Middle frontal gyrus (tissue), 1 donor: ENCODE measurements at regions not wholly inside any gene's neighbourhood (a gene's known extent, or its start where the extent isn't known, plus 50 kb on each side); places are given as distances from the start of the nearest gene placed in this dataset.
"Not testable (repeated sequence)": the region's sequence is repeated elsewhere in the genome, so short reads cannot be mapped to it uniquely, and the experiment has no call there.

ENCODE experiments used
- DNase-seq: peaks from one replicate; pipeline ENCODE4 v3.0.0-alpha.2; 2015; ENCODE audit warnings: low spot score; ENCODE audit errors: extremely low spot score

GRCh38 chr3:16707260-16707659 lies 102.0 kb upstream of the DAZL start:
- DNase-seq: no peak

GRCh38 chr3:16708285-16708684 lies 103.1 kb upstream of the DAZL start:
- DNase-seq: no peak

GRCh38 chr3:16711691-16712090 lies 106.5 kb upstream of the DAZL start:
- not testable (repeated sequence) for DNase-seq

- no peak for DNase-seq
These were observed 110.1 kb upstream of the DAZL start for GRCh38 chr3:16715281-16715680.

- no peak for DNase-seq
These were observed 114.2 kb upstream of the DAZL start for GRCh38 chr3:16719426-16719825.

GRCh38 chr3:16720367-16720940 lies 115.2 kb upstream of the DAZL start:
- no peak for DNase-seq

GRCh38 chr3:16721494-16721893 lies 116.3 kb upstream of the DAZL start:
- DNase-seq: no peak

GRCh38 chr3:16723978-16724377 lies 118.8 kb upstream of the DAZL start:
- DNase-seq: peak; percentile 15

- DNase-seq: no peak
These were observed 119.3 kb upstream of the DAZL start for GRCh38 chr3:16724487-16724886.

GRCh38 chr3:16725972-16726371 lies 120.7 kb upstream of the DAZL start:
- no peak for DNase-seq

GRCh38 chr3:16728770-16729745 lies 123.8 kb upstream of the DAZL start:
- DNase-seq: no peak

GRCh38 chr3:16738451-16738850 lies 133.2 kb upstream of the DAZL start:
- DNase-seq: no peak

GRCh38 chr3:16739541-16740105 lies 134.4 kb upstream of the DAZL start:
- no peak for DNase-seq

GRCh38 chr3:16740515-16740914 lies 135.3 kb upstream of the DAZL start:
- no peak for DNase-seq

GRCh38 chr3:16741103-16741758 lies 136.0 kb upstream of the DAZL start:
- DNase-seq: no peak

- no peak for DNase-seq
These were observed 136.7 kb upstream of the DAZL start for GRCh38 chr3:16741890-16742289.

GRCh38 chr3:16743276-16743675 lies 138.1 kb upstream of the DAZL start:
- no peak for DNase-seq

- no peak for DNase-seq
These were observed 125.4 kb upstream of the PLCL2 start for GRCh38 chr3:16759227-16759903.

- DNase-seq: no peak
These were observed 123.2 kb upstream of the PLCL2 start for GRCh38 chr3:16761571-16761970.

GRCh38 chr3:16765661-16766060 lies 119.1 kb upstream of the PLCL2 start:
- DNase-seq: no peak

GRCh38 chr3:16767006-16767405 lies 117.7 kb upstream of the PLCL2 start:
- DNase-seq: no peak
